OCI-LY3 (cell line): ENCODE measurements at regions not wholly inside any gene's neighbourhood (a gene's known extent, or its start where the extent isn't known, plus 50 kb on each side); places are given as distances from the start of the nearest gene placed in this dataset.
A peak's percentile ranks its signal among the peaks of the same experiment; 100 is the strongest.

ENCODE experiments used
- H2AFZ ChIP-seq: fragments of 200-600, 300-600 bp; shearing (Covaris generic); 2 replicates; pipeline ENCODE4 v1.6.0; 2014; ENCODE audit warnings: antibody characterized with exemption, low read depth, low read length
- H3K27ac ChIP-seq: fragments of 200-600, 300-600 bp; sonication (generic); 2 replicates; pipeline ENCODE4 v1.5.1; 2014; ENCODE audit warnings: mild to moderate bottlenecking, low read length, moderate library complexity, mixed read lengths
- H3K27me3 ChIP-seq: fragments of 200-600, 300-600 bp; sonication (generic); 2 replicates; pipeline ENCODE4 v1.6.1; 2014; ENCODE audit warnings: low read depth, low read length, mixed read lengths
- H3K36me3 ChIP-seq: fragments of 200-600, 300-600 bp; sonication (generic); replicated peaks from 2 replicates; pipeline ENCODE3; 2014; ENCODE audit warnings: low read depth, low read length, mixed read lengths
- H3K4me1 ChIP-seq: fragments of 300-600, 200-600 bp; sonication (generic); 2 replicates; pipeline ENCODE4 v1.6.1; 2014; ENCODE audit warnings: low read length, mixed read lengths
- H3K4me2 ChIP-seq: fragments of 200-600, 300-600 bp; sonication (generic); 2 replicates; pipeline ENCODE4 v1.6.1; 2014; ENCODE audit warnings: low read length, mixed read lengths
- H3K4me3 ChIP-seq: fragments of 300-600, 200-600 bp; sonication (generic); 2 replicates; pipeline ENCODE4 v1.5.1; 2014; ENCODE audit warnings: antibody characterized with exemption, mild to moderate bottlenecking, low read length, moderate library complexity
- H3K79me2 ChIP-seq: fragments of 300-600, 200-600 bp; shearing (Covaris generic); 2 replicates; pipeline ENCODE4 v1.6.1; 2014; ENCODE audit warnings: mild to moderate bottlenecking, low read length, mixed read lengths
- H3K9ac ChIP-seq: fragments of 300-600, 200-600 bp; shearing (Covaris generic); 2 replicates; pipeline ENCODE4 v1.6.0; 2014; ENCODE audit warnings: mild to moderate bottlenecking, low read length, moderate library complexity
- H3K9me3 ChIP-seq: fragments of 200-600, 300-600 bp; shearing (Covaris generic); 2 replicates; pipeline ENCODE4 v1.6.1; 2014; ENCODE audit warnings: low read length, mixed read lengths; ENCODE audit not compliant: insufficient read depth
- H4K20me1 ChIP-seq: fragments of 200-600, 300-600 bp; sonication (generic); 2 replicates; pipeline ENCODE4 v1.6.1; 2016; ENCODE audit warnings: low read length, mixed read lengths; ENCODE audit not compliant: insufficient read depth
- CTCF ChIP-seq: fragments of 200-600, 300-600 bp; sonication (generic); IDR thresholded peaks from 2 replicates; pipeline ENCODE4 v1.5.1; 2014; ENCODE audit warnings: antibody characterized with exemption, low read length, low read depth
- EZH2phosphoT487 ChIP-seq: fragments of 200-600 bp; shearing (Covaris generic); IDR thresholded peaks from 2 replicates; pipeline ENCODE4 v1.6.1; 2018; ENCODE audit warnings: antibody characterized with exemption, mixed run types, low read depth

- Histone ChIP-seq H4K20me1 (no peaks in the 10 kb centered on the region), H3K27ac (no peak overlapping the region), H3K27me3 (no peaks in the 10 kb centered on the region), H3K4me2 (no peak overlapping the region), H3K4me1 (no peaks in the 10 kb centered on the region), H3K79me2 (no peaks in the 10 kb centered on the region), H3K9me3 (no peaks in the 10 kb centered on the region), H3K4me3 (no peak overlapping the region), H2AFZ (no peak overlapping the region), H3K9ac (no peak overlapping the region), H3K36me3 (no peaks in the 10 kb centered on the region)
- TF ChIP-seq CTCF (no peak), EZH2phosphoT487 (no peak)
These were observed 66.2 kb upstream of the LHX8 start for GRCh38 chr1:75067975-75068374.

GRCh38 chr1:75074831-75075395 lies 59.3 kb upstream of the LHX8 start:
- no peak overlapping the region for H2AFZ ChIP-seq
- H3K4me2 ChIP-seq = no peak overlapping the region
- no peak overlapping the region for H3K9ac ChIP-seq
- H3K79me2 ChIP-seq = no peaks in the 10 kb centered on the region
- no peaks in the 10 kb centered on the region for H3K9me3 ChIP-seq
- H3K4me3 ChIP-seq = no peak overlapping the region
- TF ChIP-seq CTCF (no peak), EZH2phosphoT487 (no peak)
- no peaks in the 10 kb centered on the region for H3K27me3 ChIP-seq
- H3K4me1 ChIP-seq = no peaks in the 10 kb centered on the region; the same call in 1 of the 2 replicates
- no peaks in the 10 kb centered on the region for H3K36me3 ChIP-seq
- no peak overlapping the region for H3K27ac ChIP-seq
- H4K20me1 ChIP-seq = no peaks in the 10 kb centered on the region

- Histone ChIP-seq H3K9ac (no peak overlapping the region), H3K9me3 (no peaks in the 10 kb centered on the region), H3K4me3 (no peak overlapping the region), H4K20me1 (no peaks in the 10 kb centered on the region), H3K79me2 (no peaks in the 10 kb centered on the region), H3K27me3 (no peaks in the 10 kb centered on the region), H3K4me1 (no peaks in the 10 kb centered on the region; the same call in 1 of the 2 replicates), H2AFZ (0 out of 2 replicates have a peak overlapping the region, but pooled peaks have one; percentile 21), H3K27ac (no peak overlapping the region), H3K36me3 (no peaks in the 10 kb centered on the region), H3K4me2 (no peak overlapping the region)
- TF ChIP-seq CTCF (no peak), EZH2phosphoT487 (no peak)
These were observed 54.5 kb upstream of the LHX8 start for GRCh38 chr1:75079538-75080290.

GRCh38 chr1:75083223-75083622 lies 51.0 kb upstream of the LHX8 start:
- Histone ChIP-seq H3K27ac (no peak overlapping the region), H3K4me3 (no peak overlapping the region), H3K27me3 (no peaks in the 10 kb centered on the region), H3K4me1 (no peaks in the 10 kb centered on the region), H2AFZ (no peak overlapping the region), H3K9me3 (no peaks in the 10 kb centered on the region), H3K79me2 (no peaks in the 10 kb centered on the region), H4K20me1 (no peaks in the 10 kb centered on the region), H3K36me3 (no peaks in the 10 kb centered on the region), H3K4me2 (no peak overlapping the region), H3K9ac (no peak overlapping the region)
- TF ChIP-seq EZH2phosphoT487 = no peak
- TF ChIP-seq CTCF = no peak
